ENCODE measurements at regions not wholly inside any gene's neighbourhood (a gene's known extent, or its start where the extent isn't known, plus 50 kb on each side); places are given as distances from the start of the nearest gene placed in this dataset.

DNA sequence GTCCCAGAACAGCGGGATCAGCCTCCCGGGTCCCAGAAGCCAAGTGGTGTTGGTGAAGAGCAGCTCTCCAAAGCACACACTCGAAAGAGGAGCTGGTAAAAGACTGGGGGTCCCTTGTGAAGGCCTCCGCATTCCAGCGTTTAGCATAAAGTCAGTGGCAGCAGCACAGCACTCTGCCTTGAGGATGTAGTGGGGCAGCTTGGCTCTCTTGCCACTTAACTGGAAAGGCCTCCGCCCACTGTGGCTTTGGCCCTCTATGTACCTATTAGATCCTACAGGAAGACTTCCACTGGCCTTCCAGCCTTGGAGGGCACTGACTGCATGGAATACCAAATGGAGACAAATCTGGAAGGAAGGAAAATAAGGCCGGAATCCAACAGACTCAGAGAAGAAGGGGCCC lies 1455.3 kb downstream of the BRD1 start:
- TF ChIP-seq, protein P1, sequence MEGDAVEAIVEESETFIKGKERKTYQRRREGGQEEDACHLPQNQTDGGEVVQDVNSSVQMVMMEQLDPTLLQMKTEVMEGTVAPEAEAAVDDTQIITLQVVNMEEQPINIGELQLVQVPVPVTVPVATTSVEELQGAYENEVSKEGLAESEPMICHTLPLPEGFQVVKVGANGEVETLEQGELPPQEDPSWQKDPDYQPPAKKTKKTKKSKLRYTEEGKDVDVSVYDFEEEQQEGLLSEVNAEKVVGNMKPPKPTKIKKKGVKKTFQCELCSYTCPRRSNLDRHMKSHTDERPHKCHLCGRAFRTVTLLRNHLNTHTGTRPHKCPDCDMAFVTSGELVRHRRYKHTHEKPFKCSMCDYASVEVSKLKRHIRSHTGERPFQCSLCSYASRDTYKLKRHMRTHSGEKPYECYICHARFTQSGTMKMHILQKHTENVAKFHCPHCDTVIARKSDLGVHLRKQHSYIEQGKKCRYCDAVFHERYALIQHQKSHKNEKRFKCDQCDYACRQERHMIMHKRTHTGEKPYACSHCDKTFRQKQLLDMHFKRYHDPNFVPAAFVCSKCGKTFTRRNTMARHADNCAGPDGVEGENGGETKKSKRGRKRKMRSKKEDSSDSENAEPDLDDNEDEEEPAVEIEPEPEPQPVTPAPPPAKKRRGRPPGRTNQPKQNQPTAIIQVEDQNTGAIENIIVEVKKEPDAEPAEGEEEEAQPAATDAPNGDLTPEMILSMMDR (tag by site-specific recombination; IDR thresholded peaks at IDR 0.05): no peak
- TF ChIP-seq ZBTB11 (tag by site-specific recombination; conservative IDR thresholded peaks at IDR 0.05; ENCODE audit: low read depth) (no peak), ZNF2 (tag by site-specific recombination; IDR thresholded peaks at IDR 0.05) (no peak), ZNF114 (tag by site-specific recombination; IDR thresholded peaks at IDR 0.05) (no peak), PBX3 (CRISPR knock-in tag; IDR thresholded peaks at IDR 0.05) (no peak), SCRT1 (tag by site-specific recombination; IDR thresholded peaks at IDR 0.05; ENCODE audit: borderline replicate concordance) (no peak), ZNF777 (tag by site-specific recombination; IDR thresholded peaks at IDR 0.05; ENCODE audit: borderline replicate concordance) (no peak), ZNF510 (tag by site-specific recombination; IDR thresholded peaks at IDR 0.05; ENCODE audit: insufficient replicate concordance) (no peak), MEIS1 (CRISPR knock-in tag; IDR thresholded peaks at IDR 0.05; ENCODE audit: borderline replicate concordance) (no peak), ZNF768 (tag by site-specific recombination; IDR thresholded peaks at IDR 0.05) (no peak), ZNF600 (tag by site-specific recombination; IDR thresholded peaks at IDR 0.05) (no peak)
- TF ChIP-seq, protein P2, sequence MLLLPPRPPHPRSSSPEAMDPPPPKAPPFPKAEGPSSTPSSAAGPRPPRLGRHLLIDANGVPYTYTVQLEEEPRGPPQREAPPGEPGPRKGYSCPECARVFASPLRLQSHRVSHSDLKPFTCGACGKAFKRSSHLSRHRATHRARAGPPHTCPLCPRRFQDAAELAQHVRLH (tag by site-specific recombination; IDR thresholded peaks at IDR 0.05): no peak
- TF ChIP-seq, protein P3, sequence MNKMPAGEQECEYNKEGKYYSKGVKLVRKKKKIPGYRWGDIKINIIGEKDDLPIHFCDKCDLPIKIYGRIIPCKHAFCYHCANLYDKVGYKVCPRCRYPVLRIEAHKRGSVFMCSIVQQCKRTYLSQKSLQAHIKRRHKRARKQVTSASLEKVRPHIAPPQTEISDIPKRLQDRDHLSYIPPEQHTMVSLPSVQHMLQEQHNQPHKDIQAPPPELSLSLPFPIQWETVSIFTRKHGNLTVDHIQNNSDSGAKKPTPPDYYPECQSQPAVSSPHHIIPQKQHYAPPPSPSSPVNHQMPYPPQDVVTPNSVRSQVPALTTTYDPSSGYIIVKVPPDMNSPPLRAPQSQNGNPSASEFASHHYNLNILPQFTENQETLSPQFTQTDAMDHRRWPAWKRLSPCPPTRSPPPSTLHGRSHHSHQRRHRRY (tag by site-specific recombination; IDR thresholded peaks at IDR 0.05): no peak
